WTC11 (cell line): ENCODE measurements at regions not wholly inside any gene's neighbourhood (a gene's known extent, or its start where the extent isn't known, plus 50 kb on each side); places are given as distances from the start of the nearest gene placed in this dataset.

Experiments used
- ATAC-seq: fragments of 200-7000 bp; cut with Tn5 transposase; 2 replicates; pipeline ENCODE4 v1.10.0; 2021; ENCODE audit warnings: mild to moderate bottlenecking, moderate library complexity
- CTCF ChIA-PET: fragments of 300-600 bp; sonication (Branson Sonifier 250); formaldehyde crosslinking; loops from one replicate; lab custom pipeline; 2021; ENCODE audit warnings: antibody characterized with exemption; lab: Charles Lee
- POLR2A ChIA-PET: fragments of 350-600 bp; sonication (Branson Sonifier 250); formaldehyde crosslinking; loops from one replicate; lab custom pipeline; 2021; ENCODE audit warnings: antibody characterized with exemption; lab: Charles Lee
- DNase-seq: peaks from one replicate; pipeline ENCODE4 v3.0.0; 2021; ENCODE audit warnings: low spot score
- H3K27ac Mint-ChIP-seq: 2 replicates; pipeline ENCODE4 v1.8.0; 2021; ENCODE audit warnings: mixed read lengths
- H3K27me3 Mint-ChIP-seq: 2 replicates; pipeline ENCODE4 v1.8.0; 2021; ENCODE audit warnings: low read depth, mild to moderate bottlenecking, moderate library complexity, mixed read lengths
- H3K36me3 Mint-ChIP-seq: 2 replicates; pipeline ENCODE4 v1.8.0; 2021; ENCODE audit warnings: mixed read lengths
- H3K4me1 Mint-ChIP-seq: 2 replicates; pipeline ENCODE4 v1.8.0; 2022; ENCODE audit warnings: mixed read lengths
- H3K4me3 Mint-ChIP-seq: 2 replicates; pipeline ENCODE4 v1.8.0; 2021; ENCODE audit warnings: mild to moderate bottlenecking, moderate library complexity, mixed read lengths
- H3K9me3 Mint-ChIP-seq: 2 replicates; pipeline ENCODE4 v1.8.0; 2021; ENCODE audit warnings: mixed read lengths
- ATF1 ChIP-seq: sonication (generic); formaldehyde crosslinking; IDR thresholded peaks from 2 replicates; pipeline ENCODE4 v1.8.1; 2023; ENCODE audit warnings: mild to moderate bottlenecking, moderate library complexity, missing genetic modification reagents
- ELF4 ChIP-seq: sonication (generic); formaldehyde crosslinking; IDR thresholded peaks from 2 replicates; pipeline ENCODE4 v1.8.1; 2022; ENCODE audit warnings: low read depth, mild to moderate bottlenecking, moderate library complexity, missing genetic modification reagents
- ESRRA ChIP-seq: sonication (generic); formaldehyde crosslinking; IDR thresholded peaks from 2 replicates; pipeline ENCODE4 v1.8.1; 2022; ENCODE audit warnings: mild to moderate bottlenecking, missing genetic modification reagents, borderline replicate concordance
- FOXK1 ChIP-seq: sonication (generic); formaldehyde crosslinking; IDR thresholded peaks from 2 replicates; pipeline ENCODE4 v1.8.0; 2022; ENCODE audit warnings: mild to moderate bottlenecking, moderate library complexity, missing genetic modification reagents
- FOXP1 ChIP-seq: sonication (generic); formaldehyde crosslinking; IDR thresholded peaks from 2 replicates; pipeline ENCODE4 v1.8.0; 2022; ENCODE audit warnings: missing genetic modification reagents, mild to moderate bottlenecking, moderate library complexity, borderline replicate concordance
- GABPB1 ChIP-seq: sonication (generic); formaldehyde crosslinking; IDR thresholded peaks from 2 replicates; pipeline ENCODE4 v1.8.1; 2023; ENCODE audit warnings: mild to moderate bottlenecking, missing genetic modification reagents
- IRF2 ChIP-seq: sonication (generic); formaldehyde crosslinking; IDR thresholded peaks from 2 replicates; pipeline ENCODE4 v1.8.0; 2022; ENCODE audit warnings: low read depth, missing genetic modification reagents, borderline replicate concordance
- MXD4 ChIP-seq: fragments of 250-450 bp; sonication (Bioruptor Pico); IDR thresholded peaks from 2 replicates; pipeline ENCODE4 v1.8.0; 2021; ENCODE audit warnings: mild to moderate bottlenecking, moderate library complexity, borderline replicate concordance
- NFE2L1 ChIP-seq: sonication (generic); formaldehyde crosslinking; IDR thresholded peaks from 2 replicates; pipeline ENCODE4 v1.8.1; 2023; ENCODE audit warnings: missing genetic modification reagents
- PRRX2 ChIP-seq: fragments of 250-450 bp; sonication (Bioruptor Pico); IDR thresholded peaks from 2 replicates; pipeline ENCODE4 v1.8.0; 2021; ENCODE audit warnings: mild to moderate bottlenecking
- RELA ChIP-seq: sonication (generic); formaldehyde crosslinking; IDR thresholded peaks from 2 replicates; pipeline ENCODE4 v1.8.1; 2022; ENCODE audit warnings: missing genetic modification reagents, mild to moderate bottlenecking, borderline replicate concordance
- SMAD3 ChIP-seq: sonication (generic); formaldehyde crosslinking; IDR thresholded peaks from 2 replicates; pipeline ENCODE4 v1.8.0; 2022; ENCODE audit warnings: missing genetic modification reagents, mild to moderate bottlenecking, borderline replicate concordance
- SMAD4 ChIP-seq: sonication (generic); formaldehyde crosslinking; IDR thresholded peaks from 2 replicates; pipeline ENCODE4 v1.8.0; 2022; ENCODE audit warnings: mild to moderate bottlenecking, missing genetic modification reagents
- SOX15 ChIP-seq: fragments of 250-450 bp; sonication (Bioruptor Pico); IDR thresholded peaks from 2 replicates; pipeline ENCODE4 v1.9.0; 2021; ENCODE audit warnings: mild to moderate bottlenecking
- TP53 ChIP-seq: sonication (generic); formaldehyde crosslinking; IDR thresholded peaks from 2 replicates; pipeline ENCODE4 v1.8.1; 2023; ENCODE audit warnings: mild to moderate bottlenecking, missing genetic modification reagents
- ZBTB21 ChIP-seq: sonication (generic); formaldehyde crosslinking; IDR thresholded peaks from 2 replicates; pipeline ENCODE4 v1.8.1; 2023; ENCODE audit warnings: mild to moderate bottlenecking, missing genetic modification reagents, borderline replicate concordance
- ZNF232 ChIP-seq: sonication (generic); formaldehyde crosslinking; IDR thresholded peaks from 2 replicates; pipeline ENCODE4 v1.8.0; 2022; ENCODE audit warnings: mild to moderate bottlenecking, missing genetic modification reagents
- ZNF416 ChIP-seq: fragments of 250-450 bp; sonication (Bioruptor Pico); IDR thresholded peaks from 2 replicates; pipeline ENCODE4 v1.9.0; 2021; ENCODE audit warnings: mild to moderate bottlenecking, inconsistent platforms
- TF ChIP-seq, protein P1 (sequence below): fragments of 250-450 bp; sonication (Bioruptor Pico); IDR thresholded peaks from 2 replicates; pipeline ENCODE4 v1.9.0; 2021; ENCODE audit warnings: mild to moderate bottlenecking
- TF ChIP-seq, protein P2 (sequence below): fragments of 250-450 bp; sonication (Bioruptor Pico); IDR thresholded peaks from 2 replicates; pipeline ENCODE4 v1.8.0; 2021; ENCODE audit warnings: mild to moderate bottlenecking
- TF ChIP-seq, protein P3 (sequence below): sonication (generic); formaldehyde crosslinking; IDR thresholded peaks from 2 replicates; pipeline ENCODE4 v1.8.1; 2022; ENCODE audit warnings: low read depth, mild to moderate bottlenecking, moderate library complexity, missing genetic modification reagents, borderline replicate concordance
- TF ChIP-seq, protein P4 (sequence below): sonication (generic); formaldehyde crosslinking; IDR thresholded peaks from 2 replicates; pipeline ENCODE4 v1.8.1; 2022; ENCODE audit warnings: mild to moderate bottlenecking, moderate library complexity, missing genetic modification reagents
- TF ChIP-seq, protein P5 (sequence below): sonication (generic); formaldehyde crosslinking; IDR thresholded peaks from 2 replicates; pipeline ENCODE4 v1.8.0; 2022; ENCODE audit warnings: mild to moderate bottlenecking, missing genetic modification reagents

DNA sequence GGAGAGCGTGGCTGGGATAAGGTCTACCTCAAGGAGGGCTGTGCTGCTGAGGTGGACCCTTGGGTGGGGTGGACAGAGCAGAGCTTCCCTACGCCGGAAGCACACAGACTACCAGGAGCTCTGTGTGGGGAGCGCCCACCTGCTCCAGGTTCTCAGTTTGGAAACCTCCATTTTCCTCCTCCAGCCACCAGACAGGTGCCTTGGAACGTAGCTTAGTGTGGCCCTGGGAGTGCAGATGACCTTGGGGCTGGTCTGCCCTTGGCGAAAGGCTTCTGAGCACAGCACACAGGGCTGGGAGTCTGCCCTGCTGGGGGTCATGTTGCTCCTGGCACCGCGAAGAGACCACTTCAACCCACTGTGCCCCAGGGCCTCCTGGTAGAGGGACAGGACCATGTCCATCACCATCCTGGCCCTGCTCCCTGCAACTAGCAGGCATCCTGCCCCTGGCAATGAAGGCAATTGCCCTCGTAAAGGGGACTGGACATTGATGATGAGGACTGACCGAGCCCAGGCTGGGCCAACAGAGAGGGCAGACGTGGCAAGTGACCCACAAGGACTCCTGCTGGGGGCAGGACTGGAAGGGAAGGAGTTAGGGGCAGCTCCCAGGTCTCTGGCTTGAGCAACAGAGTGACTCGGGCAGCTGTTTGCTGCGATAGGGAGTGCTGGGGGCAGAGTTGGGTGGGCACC, 214.7 kb downstream of the CYP26B1 start:
- ChIA-PET POLR2A (no interaction called here), CTCF (interaction anchor here (1.1 to 1.4 kb wide), 3 partner anchors 8 to 217 kb away, joined by 6 to 16 read pairs (median 8); no protein-coding TSS in a partner anchor)
- no peaks in the 10 kb centered on the region for H3K9me3 Mint-ChIP-seq
- H3K4me3 Mint-ChIP-seq: no peak overlapping the region
- H3K27me3 Mint-ChIP-seq: no peaks in the 10 kb centered on the region
- H3K4me1 Mint-ChIP-seq: no peaks in the 10 kb centered on the region
- no peak overlapping the region for H3K27ac Mint-ChIP-seq
- H3K36me3 Mint-ChIP-seq: no peaks in the 10 kb centered on the region
- no peak for DNase-seq
- no peak for TF ChIP-seq TP53
- TF ChIP-seq IRF2: no peak
- no peak for TF ChIP-seq ZNF416 (CRISPR knock-in tag)
- TF ChIP-seq, protein P1, sequence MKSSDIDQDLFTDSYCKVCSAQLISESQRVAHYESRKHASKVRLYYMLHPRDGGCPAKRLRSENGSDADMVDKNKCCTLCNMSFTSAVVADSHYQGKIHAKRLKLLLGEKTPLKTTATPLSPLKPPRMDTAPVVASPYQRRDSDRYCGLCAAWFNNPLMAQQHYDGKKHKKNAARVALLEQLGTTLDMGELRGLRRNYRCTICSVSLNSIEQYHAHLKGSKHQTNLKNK (CRISPR knock-in tag): no peak
- TF ChIP-seq, protein P2, sequence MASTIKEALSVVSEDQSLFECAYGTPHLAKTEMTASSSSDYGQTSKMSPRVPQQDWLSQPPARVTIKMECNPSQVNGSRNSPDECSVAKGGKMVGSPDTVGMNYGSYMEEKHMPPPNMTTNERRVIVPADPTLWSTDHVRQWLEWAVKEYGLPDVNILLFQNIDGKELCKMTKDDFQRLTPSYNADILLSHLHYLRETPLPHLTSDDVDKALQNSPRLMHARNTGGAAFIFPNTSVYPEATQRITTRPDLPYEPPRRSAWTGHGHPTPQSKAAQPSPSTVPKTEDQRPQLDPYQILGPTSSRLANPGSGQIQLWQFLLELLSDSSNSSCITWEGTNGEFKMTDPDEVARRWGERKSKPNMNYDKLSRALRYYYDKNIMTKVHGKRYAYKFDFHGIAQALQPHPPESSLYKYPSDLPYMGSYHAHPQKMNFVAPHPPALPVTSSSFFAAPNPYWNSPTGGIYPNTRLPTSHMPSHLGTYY (CRISPR knock-in tag): no peak
- no peak for TF ChIP-seq FOXK1 (CRISPR knock-in tag)
- no peak for TF ChIP-seq ZBTB21 (CRISPR knock-in tag)
- TF ChIP-seq, protein P3, sequence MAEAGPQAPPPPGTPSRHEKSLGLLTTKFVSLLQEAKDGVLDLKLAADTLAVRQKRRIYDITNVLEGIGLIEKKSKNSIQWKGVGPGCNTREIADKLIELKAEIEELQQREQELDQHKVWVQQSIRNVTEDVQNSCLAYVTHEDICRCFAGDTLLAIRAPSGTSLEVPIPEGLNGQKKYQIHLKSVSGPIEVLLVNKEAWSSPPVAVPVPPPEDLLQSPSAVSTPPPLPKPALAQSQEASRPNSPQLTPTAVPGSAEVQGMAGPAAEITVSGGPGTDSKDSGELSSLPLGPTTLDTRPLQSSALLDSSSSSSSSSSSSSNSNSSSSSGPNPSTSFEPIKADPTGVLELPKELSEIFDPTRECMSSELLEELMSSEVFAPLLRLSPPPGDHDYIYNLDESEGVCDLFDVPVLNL: no peak
- TF ChIP-seq, all 79 proteins: peak for 0
- ATAC-seq: no peak

DNA sequence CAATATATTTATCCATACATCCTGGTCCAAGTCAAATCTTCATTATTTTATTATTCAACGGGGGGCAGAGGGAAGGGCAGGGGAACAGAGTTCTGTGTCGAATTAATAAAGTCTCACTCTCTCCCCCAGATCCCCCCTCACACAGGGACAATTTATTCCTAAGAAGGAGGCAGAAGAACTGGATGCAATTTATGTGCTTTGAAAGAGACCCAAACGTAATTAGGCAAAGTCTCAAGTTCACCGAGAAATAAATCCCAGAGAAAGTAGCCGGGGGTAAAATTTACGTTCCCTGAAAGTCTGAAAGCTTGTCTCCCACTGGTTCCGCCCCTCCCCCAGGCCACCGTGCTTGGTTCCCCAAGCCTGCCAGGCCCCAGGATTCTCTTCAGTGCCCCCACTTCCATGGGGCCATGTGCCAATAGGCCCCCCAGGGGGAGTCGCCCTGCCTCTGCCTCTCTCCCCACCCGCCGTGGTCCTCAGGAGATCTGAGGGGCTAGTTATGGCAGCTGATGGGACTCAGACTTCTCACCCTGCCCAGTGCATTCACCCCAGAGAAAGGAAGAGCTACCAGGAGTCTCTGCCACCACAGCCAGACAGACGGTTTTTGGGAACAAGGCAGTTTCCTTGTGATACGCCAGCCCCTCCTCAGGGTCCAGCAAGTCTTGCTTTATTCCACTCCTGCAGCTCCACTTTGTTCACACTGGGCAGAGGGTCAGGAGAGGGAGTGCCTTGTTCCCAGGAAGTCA, 215.5 kb downstream of the CYP26B1 start:
- DNase-seq (no peak), ATAC-seq (no peak)
- POLR2A ChIA-PET: no interaction called here
- Mint-ChIP-seq H3K36me3 (no peaks in the 10 kb centered on the region), H3K27me3 (no peaks in the 10 kb centered on the region), H3K9me3 (no peaks in the 10 kb centered on the region), H3K4me1 (no peaks in the 10 kb centered on the region), H3K4me3 (no peak overlapping the region), H3K27ac (no peak overlapping the region)
- CTCF ChIA-PET: interaction anchor here (1.1 to 1.4 kb wide), 2 partner anchors 8 to 218 kb away, joined by 6 to 8 read pairs; no protein-coding TSS in a partner anchor
- 0 out of 2 replicates have a peak, but pooled peaks have one; percentile 31 for TF ChIP-seq RELA
- TF ChIP-seq MXD4 (CRISPR knock-in tag): no peak
- no peak for TF ChIP-seq SMAD4 (CRISPR knock-in tag)
- TF ChIP-seq SMAD3 (CRISPR knock-in tag): no peak
- TF ChIP-seq, protein P4, sequence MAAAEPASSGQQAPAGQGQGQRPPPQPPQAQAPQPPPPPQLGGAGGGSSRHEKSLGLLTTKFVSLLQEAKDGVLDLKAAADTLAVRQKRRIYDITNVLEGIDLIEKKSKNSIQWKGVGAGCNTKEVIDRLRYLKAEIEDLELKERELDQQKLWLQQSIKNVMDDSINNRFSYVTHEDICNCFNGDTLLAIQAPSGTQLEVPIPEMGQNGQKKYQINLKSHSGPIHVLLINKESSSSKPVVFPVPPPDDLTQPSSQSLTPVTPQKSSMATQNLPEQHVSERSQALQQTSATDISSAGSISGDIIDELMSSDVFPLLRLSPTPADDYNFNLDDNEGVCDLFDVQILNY (CRISPR knock-in tag): no peak
- TF ChIP-seq ATF1 (CRISPR knock-in tag): no peak

DNA sequence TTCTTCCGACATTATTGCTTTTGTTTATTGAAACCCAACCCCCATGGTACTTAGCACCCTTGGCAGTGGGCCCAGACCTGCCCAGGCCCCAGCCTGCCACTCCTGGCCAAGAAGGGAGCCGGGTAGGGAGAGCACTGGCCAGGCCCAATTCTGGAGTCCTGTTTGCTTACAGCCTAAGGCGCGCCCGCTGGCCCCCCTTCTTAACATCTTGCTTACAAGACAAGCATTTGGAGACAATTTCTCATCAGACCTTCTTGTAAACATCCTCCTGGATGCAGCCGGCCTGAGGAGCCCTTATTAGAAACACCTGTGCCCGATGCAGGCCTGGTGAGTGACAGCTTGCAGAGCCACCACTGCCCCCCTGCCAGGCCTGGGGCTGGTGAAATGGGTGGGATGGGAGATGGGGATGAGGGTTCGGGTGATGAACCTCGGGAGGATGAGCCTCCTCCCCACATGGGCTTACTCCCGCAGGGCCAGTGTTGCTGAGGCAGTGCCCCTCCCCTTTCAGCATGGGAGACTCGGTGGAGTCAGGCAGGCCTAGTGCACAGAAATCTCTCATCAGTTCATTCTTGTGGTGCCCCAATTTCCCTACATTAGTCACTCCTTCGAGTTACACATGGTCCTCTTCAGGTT, 217.5 kb downstream of the CYP26B1 start:
- no peaks in the 10 kb centered on the region for H3K9me3 Mint-ChIP-seq
- H3K4me1 Mint-ChIP-seq: no peaks in the 10 kb centered on the region
- ChIA-PET POLR2A (no interaction called here), CTCF (no interaction called here)
- no peak overlapping the region for H3K27ac Mint-ChIP-seq
- no peaks in the 10 kb centered on the region for H3K36me3 Mint-ChIP-seq
- ATAC-seq (no peak), DNase-seq (no peak)
- H3K4me3 Mint-ChIP-seq: no peak overlapping the region
- no peaks in the 10 kb centered on the region for H3K27me3 Mint-ChIP-seq
- no peak for TF ChIP-seq NFE2L1 (CRISPR knock-in tag)
- no peak for TF ChIP-seq SOX15 (CRISPR knock-in tag)
- no peak for TF ChIP-seq FOXP1 (CRISPR knock-in tag)
- no peak for TF ChIP-seq PRRX2 (CRISPR knock-in tag)
- TF ChIP-seq, protein P5, sequence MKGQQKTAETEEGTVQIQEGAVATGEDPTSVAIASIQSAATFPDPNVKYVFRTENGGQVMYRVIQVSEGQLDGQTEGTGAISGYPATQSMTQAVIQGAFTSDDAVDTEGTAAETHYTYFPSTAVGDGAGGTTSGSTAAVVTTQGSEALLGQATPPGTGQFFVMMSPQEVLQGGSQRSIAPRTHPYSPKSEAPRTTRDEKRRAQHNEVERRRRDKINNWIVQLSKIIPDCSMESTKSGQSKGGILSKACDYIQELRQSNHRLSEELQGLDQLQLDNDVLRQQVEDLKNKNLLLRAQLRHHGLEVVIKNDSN (CRISPR knock-in tag): no peak
- TF ChIP-seq, protein P4 (CRISPR knock-in tag): no peak
- TF ChIP-seq ZNF232 (CRISPR knock-in tag): no peak
- no peak for TF ChIP-seq ESRRA
- no peak for TF ChIP-seq ELF4 (CRISPR knock-in tag)
- no peak for TF ChIP-seq GABPB1 (CRISPR knock-in tag)
